Tibial nerve (tissue), 4 donors: ENCODE measurements at regions not wholly inside any gene's neighbourhood (a gene's known extent, or its start where the extent isn't known, plus 50 kb on each side); places are given as distances from the start of the nearest gene placed in this dataset.
"Not testable (repeated sequence)": the region's sequence is repeated elsewhere in the genome, so short reads cannot be mapped to it uniquely, and the experiment has no call there.

Source experiments
- EP300 ChIP-seq, 2 donors: sonication (generic); formaldehyde crosslinking; IDR thresholded peaks; one replicate each; pipeline ENCODE4 v1.6.1; 2017; ENCODE audit warnings: antibody characterized with exemption in 2 of 2, mild to moderate bottlenecking in 1 of 2
- POLR2A ChIP-seq, 2 donors: fragments of 450-650 bp; IDR thresholded peaks; one replicate each; pipeline ENCODE4 v1.6.1; 2017; ENCODE audit warnings: antibody characterized with exemption in 2 of 2, mild to moderate bottlenecking in 2 of 2, moderate library complexity in 2 of 2
- TF ChIP-seq, protein P1 (sequence below), 5 experiments: fragments of 200-600 bp in 3 of 5; fragments of 450-650 bp in 2 of 5; sonication (generic) in 3 of 5; IDR thresholded peaks; one replicate each; pipeline ENCODE4 v1.5.1; 2016 to 2019; ENCODE audit warnings: antibody characterized with exemption in 5 of 5, mild to moderate bottlenecking in 3 of 5, moderate library complexity in 2 of 5

DNA sequence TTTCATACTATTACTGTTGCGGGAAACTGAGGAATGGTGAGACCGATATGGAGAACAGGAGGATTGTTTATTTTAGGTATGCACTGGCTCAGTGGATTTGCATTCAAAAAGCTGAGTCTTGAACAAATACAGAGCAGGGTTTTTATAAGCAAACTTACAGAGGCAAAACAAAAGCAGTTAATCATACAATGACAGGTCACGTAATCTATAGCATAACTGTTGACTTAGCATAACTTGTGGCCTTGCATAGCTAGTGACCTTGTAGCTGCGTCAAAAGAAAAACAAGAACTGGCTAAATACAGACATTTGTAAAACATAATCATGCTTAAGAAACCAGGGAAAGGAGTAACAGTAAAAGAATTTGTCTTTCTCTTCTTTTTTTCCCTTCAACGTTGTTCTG lies 103.0 kb downstream of the ZNF680 start:
- TF ChIP-seq, protein P1, sequence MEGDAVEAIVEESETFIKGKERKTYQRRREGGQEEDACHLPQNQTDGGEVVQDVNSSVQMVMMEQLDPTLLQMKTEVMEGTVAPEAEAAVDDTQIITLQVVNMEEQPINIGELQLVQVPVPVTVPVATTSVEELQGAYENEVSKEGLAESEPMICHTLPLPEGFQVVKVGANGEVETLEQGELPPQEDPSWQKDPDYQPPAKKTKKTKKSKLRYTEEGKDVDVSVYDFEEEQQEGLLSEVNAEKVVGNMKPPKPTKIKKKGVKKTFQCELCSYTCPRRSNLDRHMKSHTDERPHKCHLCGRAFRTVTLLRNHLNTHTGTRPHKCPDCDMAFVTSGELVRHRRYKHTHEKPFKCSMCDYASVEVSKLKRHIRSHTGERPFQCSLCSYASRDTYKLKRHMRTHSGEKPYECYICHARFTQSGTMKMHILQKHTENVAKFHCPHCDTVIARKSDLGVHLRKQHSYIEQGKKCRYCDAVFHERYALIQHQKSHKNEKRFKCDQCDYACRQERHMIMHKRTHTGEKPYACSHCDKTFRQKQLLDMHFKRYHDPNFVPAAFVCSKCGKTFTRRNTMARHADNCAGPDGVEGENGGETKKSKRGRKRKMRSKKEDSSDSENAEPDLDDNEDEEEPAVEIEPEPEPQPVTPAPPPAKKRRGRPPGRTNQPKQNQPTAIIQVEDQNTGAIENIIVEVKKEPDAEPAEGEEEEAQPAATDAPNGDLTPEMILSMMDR (IDR thresholded peaks at IDR 0.05): not testable (repeated sequence)
- TF ChIP-seq POLR2A, EP300 (IDR thresholded peaks at IDR 0.05): not testable (repeated sequence)
